K562 (cell line): ENCODE measurements at regions not wholly inside any gene's neighbourhood (a gene's known extent, or its start where the extent isn't known, plus 50 kb on each side); places are given as distances from the start of the nearest gene placed in this dataset.

Experiments used
- DPF2 ChIP-seq: fragments of 450-650 bp; IDR thresholded peaks from 2 replicates; pipeline ENCODE4 v1.6.1; 2016
- HCFC1 ChIP-seq: IDR thresholded peaks from 2 replicates; pipeline ENCODE4 v1.6.1; 2012; ENCODE audit warnings: low read depth, low read length, improper control_type of control experiment
- KLF13 ChIP-seq: fragments of 450-650 bp; IDR thresholded peaks from 2 replicates; pipeline ENCODE4 v1.6.1; 2016; ENCODE audit warnings: missing genetic modification characterization, low read depth, mild to moderate bottlenecking, missing compliant biosample characterization, moderate library complexity, borderline replicate concordance
- MTA1 ChIP-seq: fragments of 450-650 bp; IDR thresholded peaks from 2 replicates; pipeline ENCODE4 v1.6.1; 2017; ENCODE audit warnings: borderline replicate concordance
- RAD21 ChIP-seq, 2 experiments: fragments of 250-450 bp in 1 of 2; fragments of 450-650 bp in 1 of 2; sonication (Bioruptor Pico) in 1 of 2; formaldehyde crosslinking in 1 of 2; IDR thresholded peaks in 1 of 2; conservative IDR thresholded peaks in 1 of 2; 2 replicates each; pipeline versions ENCODE4 v1.4.0 to v1.8.0; 2020 to 2022; ENCODE audit warnings: mild to moderate bottlenecking in 2 of 2, moderate library complexity in 1 of 2
- STAT5A ChIP-seq: IDR thresholded peaks from 2 replicates; pipeline ENCODE4 v1.6.1; 2012; ENCODE audit warnings: low read length, inconsistent platforms, borderline replicate concordance
- ZC3H11A ChIP-seq: IDR thresholded peaks from 2 replicates; pipeline ENCODE4 v1.6.1; 2012; ENCODE audit warnings: low read depth, low read length, improper control_type of control experiment
- ZNF324 ChIP-seq: fragments of 250-450 bp; sonication (Bioruptor Pico); IDR thresholded peaks from 2 replicates; pipeline ENCODE4 v1.4.0; 2020; ENCODE audit warnings: mild to moderate bottlenecking
- ZNF354B ChIP-seq: fragments of 250-450 bp; sonication (Bioruptor Pico); IDR thresholded peaks from 2 replicates; pipeline ENCODE4 v1.4.0; 2020
- TF ChIP-seq, protein P1 (sequence below): sonication (generic); formaldehyde crosslinking; IDR thresholded peaks from 2 replicates; pipeline ENCODE4 v1.8.1; 2022; ENCODE audit warnings: missing genetic modification reagents

DNA sequence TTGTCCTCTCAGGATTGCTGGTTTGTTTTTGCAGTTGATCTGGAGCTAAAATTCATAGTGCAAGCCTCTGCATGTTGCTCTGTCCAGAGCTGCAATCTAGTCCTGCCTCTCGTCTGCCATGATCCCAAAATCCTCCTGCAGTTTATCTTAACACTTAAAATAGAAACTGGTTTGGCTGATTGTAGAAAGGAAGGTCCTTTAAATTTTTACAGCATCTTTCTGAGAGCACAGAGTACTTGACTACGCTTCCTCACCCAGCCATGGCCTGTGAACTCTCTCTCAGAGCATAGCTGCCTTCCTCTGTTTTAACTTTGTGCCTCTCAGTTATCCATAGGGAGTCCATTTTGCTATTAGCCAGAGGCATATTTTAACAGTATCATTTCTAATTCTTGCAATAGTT lies 877.1 kb downstream of the C12orf50 start:
- TF ChIP-seq ZNF324 (CRISPR knock-in tag) (no peak), KLF13 (tag) (no peak), ZC3H11A (no peak), STAT5A (no peak), MTA1 (no peak), RAD21 (CRISPR knock-in tag; conservative IDR thresholded peaks at IDR 0.05 in 1 of 2, IDR thresholded peaks at IDR 0.05 in 1 of 2) (no peak), ZNF354B (CRISPR knock-in tag) (no peak), HCFC1 (no peak), DPF2 (no peak)
- TF ChIP-seq, protein P1, sequence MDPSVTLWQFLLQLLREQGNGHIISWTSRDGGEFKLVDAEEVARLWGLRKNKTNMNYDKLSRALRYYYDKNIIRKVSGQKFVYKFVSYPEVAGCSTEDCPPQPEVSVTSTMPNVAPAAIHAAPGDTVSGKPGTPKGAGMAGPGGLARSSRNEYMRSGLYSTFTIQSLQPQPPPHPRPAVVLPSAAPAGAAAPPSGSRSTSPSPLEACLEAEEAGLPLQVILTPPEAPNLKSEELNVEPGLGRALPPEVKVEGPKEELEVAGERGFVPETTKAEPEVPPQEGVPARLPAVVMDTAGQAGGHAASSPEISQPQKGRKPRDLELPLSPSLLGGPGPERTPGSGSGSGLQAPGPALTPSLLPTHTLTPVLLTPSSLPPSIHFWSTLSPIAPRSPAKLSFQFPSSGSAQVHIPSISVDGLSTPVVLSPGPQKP (CRISPR knock-in tag) = no peak
